Astrocyte of the hippocampus (primary cell): ENCODE measurements at regions not wholly inside any gene's neighbourhood (a gene's known extent, or its start where the extent isn't known, plus 50 kb on each side); places are given as distances from the start of the nearest gene placed in this dataset.
"Not testable (repeated sequence)": the region's sequence is repeated elsewhere in the genome, so short reads cannot be mapped to it uniquely, and the experiment has no call there.

ENCODE experiments used
- DNase-seq: peaks from one replicate; pipeline ENCODE4 v3.0.0; 2011; ENCODE audit warnings: low read depth, low spot score

- DNase-seq: no peak
Observed at GRCh38 chr11:89545691-89546090, 54.5 kb upstream of the NOX4 start.

GRCh38 chr11:89555781-89556180 is 64.6 kb upstream of the NOX4 start:
- DNase-seq: not testable (repeated sequence)

- not testable (repeated sequence) for DNase-seq
Observed at GRCh38 chr11:89556731-89557707, 65.8 kb upstream of the NOX4 start.

DNA sequence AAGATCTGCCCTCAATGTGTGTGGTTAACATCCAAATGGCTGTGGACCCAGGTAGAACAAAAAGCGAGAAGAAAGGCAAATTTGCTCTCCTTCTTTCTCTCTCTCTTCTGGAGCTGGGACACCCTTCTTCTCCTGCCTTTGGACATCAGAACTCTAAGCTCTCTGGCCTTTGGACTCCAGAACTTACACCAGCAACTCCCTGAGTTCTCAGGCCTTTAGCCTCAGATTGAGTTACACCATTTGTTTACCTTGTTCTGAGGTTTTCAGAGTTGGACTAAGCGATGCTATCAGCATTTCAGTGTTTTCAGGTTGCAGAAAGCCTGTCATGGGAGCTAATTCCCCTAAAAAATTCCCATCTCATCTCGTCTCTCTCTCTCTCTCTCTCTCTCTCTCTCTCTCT is 69.4 kb upstream of the NOX4 start:
- DNase-seq: not testable (repeated sequence)

DNA sequence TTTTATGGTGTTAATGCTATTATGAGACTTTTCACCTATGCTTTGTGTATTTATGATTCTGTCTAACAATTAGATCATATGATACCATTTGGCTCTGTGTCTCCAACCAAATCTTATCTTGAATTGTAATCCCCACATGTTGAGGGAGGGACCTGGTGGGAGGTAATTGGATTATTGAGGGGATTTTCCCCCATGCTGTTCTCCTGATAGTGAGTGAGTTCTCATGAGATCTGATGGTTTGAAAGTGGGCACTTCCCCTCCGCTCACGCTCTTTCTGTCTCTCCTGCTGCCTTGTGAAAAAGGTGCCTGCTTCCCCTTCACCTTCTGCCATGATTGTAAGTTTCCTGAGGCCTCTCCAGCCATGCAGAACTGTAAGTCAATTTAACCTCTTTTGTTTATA is 71.6 kb upstream of the NOX4 start:
- DNase-seq: not testable (repeated sequence)

DNA sequence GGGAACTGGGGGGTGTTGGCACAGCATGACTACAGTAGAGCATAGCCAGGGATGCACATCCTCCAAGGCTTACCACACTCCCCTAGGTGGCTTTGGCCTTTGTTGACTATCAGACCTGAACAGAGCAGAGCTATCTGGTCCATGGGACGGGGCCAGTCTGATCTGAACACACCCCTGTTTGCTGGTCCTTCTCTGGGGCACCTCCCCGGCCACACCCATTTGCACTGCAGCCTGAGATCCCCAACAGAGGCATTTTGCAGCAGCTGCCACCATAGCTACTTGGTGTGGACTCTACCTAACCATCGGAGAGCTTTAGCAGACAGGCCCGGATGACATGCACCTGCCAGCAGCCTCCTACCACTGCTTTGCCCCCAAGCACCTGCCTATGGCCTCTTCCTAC is 75.8 kb upstream of the NOX4 start:
- DNase-seq: no peak

- DNase-seq: not testable (repeated sequence)
Observed at GRCh38 chr11:89569387-89569786, 78.2 kb upstream of the NOX4 start.

- not testable (repeated sequence) for DNase-seq
Observed at GRCh38 chr11:89571706-89572105, 80.5 kb upstream of the NOX4 start.

DNA sequence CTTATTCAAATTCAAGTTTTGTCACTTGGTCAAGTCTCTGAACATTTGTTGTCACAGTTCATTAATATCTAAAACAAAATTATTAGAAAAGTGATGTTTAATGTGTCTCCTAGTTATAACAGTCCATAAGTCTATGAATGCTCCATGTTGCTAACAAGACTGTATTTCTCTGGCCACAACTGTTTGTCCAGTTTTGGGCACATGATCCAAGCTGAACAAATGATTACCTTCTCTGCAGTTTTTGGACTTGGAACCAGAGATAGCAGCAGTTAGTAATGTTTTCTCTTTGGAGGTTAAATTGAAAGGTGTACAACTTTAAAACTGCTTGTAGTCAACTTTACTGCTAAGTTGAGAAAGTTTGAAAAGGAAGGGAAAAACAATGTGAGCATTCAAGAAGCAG is 84.7 kb upstream of the NOX4 start:
- not testable (repeated sequence) for DNase-seq

- DNase-seq: not testable (repeated sequence)
Observed at GRCh38 chr11:89577428-89577827, 86.3 kb upstream of the NOX4 start.

- no peak for DNase-seq
Observed at GRCh38 chr11:89583580-89583979, 92.4 kb upstream of the NOX4 start.

DNA sequence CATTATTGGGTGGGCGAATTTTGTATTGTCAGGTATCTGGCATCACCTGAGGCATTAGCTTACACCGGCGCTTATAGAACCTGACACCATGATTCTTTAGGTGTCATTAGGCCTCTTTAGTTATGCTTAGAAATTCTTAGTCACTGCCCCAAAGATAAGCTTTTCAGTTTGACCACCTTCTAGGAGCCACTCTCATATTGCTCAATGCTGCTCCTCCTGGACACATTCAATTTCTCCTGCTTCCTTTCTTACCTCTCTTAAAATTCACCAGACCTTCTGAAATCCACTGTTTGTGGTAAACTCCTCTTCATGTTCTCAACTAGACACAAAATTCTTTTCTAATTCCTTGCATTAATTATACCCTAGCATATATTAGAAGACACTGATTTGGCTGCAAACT is 93.9 kb upstream of the NOX4 start:
- not testable (repeated sequence) for DNase-seq

DNA sequence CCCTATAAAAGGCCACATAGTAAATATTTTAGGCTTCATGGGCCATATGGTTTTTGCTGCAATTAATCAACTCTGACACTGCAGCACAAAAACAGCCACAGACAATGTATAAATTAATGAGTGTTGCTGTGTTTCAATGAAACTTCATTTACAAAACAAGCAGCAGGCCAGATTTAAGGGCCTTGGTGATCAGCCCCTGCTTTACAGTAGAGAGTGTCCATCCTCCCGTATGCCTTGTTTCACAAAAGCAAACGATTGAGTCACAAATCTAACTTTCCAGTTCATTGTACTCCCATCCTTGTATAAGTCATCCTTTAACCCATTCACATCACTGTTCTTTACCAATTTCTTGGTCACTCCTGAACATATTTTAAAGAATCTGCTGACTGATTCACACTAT is 94.3 kb upstream of the NOX4 start:
- DNase-seq: not testable (repeated sequence)

DNA sequence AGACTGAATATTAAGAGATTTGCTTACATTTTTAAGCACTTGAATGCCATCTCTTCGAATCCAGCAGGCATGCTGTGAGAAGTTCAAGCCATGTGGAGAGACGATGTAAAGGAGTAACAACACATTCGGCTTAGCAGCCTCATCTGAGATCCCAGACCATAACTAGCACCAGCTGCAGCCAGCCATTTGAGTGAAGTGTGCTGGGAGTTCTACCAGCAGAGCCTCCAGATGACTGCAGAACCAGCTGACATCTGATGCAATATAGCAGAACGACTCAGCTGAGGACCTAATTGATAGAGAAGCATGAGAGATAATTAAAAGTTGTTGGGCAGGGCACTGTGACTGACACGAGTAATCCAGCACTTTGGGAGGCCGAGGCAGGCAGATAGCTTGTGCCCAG is 98.2 kb upstream of the NOX4 start:
- not testable (repeated sequence) for DNase-seq

- DNase-seq: peak; percentile 39
Observed at GRCh38 chr11:89590008-89590632, 98.9 kb upstream of the NOX4 start.

DNA sequence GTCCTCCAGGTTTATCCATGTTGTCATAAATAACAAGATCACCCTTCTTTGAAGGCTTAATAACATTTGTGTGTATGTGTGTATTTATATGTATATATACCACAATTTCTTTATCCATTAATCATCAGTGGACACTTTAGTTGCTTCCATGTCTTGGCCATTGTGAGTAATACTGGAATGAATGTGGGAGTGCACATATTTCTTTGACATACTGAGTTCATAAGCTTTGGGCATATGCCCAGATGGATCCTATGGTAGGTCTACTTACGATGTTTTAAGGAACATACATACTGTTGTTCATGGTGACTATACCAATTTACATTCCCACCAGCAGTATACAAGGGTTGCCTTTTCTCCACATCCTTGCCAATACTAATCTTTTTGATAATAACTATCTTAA is 108.8 kb upstream of the TRIM77 start:
- not testable (repeated sequence) for DNase-seq

- DNase-seq: no peak
Observed at GRCh38 chr11:89604281-89604680, 105.8 kb upstream of the TRIM77 start.

GRCh38 chr11:89606845-89607244 is 103.3 kb upstream of the TRIM77 start:
- not testable (repeated sequence) for DNase-seq

GRCh38 chr11:89607497-89607896 is 102.6 kb upstream of the TRIM77 start:
- not testable (repeated sequence) for DNase-seq

DNA sequence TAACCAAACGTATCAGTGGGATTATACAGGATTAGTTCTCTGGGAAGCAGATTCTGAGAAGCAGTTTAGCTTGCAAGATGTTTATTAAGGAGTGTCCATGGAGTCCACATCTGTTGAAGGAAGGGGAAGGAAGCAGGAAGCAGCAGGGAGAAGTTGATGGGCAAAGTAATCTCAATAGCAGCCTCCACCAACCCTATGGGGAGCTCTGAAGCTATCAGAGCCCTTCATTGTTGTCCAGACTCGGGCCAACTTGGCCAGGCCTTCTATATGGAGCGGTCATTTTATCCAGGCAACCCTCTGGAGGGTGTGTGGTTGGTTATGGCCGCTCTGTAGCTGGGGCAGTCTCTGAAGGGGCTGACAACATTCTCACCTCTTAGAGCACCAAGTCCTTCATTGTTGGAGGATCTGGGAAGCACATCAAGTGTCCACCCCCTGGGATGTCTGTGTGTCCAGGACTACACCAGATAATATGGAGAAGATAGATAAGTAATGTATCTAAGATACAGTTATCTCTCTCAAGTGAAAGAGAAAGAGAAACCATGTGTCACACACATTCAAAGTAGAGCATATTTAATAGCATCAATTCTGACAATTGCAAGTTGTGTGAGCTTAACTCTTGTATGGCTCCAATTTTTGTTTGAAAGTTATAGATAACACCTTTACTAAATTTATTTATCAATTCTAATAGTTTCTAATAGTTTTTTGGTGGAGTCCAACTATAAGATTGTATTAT is 101.7 kb upstream of the TRIM77 start:
- DNase-seq: no peak

DNA sequence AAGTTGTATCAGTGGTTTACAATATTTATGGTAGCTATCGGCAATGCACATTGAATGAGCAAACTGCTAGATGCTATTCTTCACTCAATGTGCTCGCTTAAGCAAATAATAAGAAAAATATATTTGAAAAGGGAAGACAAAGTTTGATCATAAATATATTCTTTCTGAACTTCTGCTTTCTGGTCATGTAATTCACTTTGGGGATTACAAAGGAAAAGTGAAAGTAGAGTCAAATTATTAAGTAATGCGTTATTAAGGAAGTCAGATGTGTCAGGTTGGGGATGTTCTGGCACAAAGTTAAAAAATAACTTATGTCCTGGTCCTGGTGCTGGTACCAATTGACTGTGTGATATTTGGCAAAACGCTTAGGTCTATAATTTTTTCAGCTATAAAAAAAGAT is 98.0 kb upstream of the TRIM77 start:
- DNase-seq: no peak

- no peak for DNase-seq
Observed at GRCh38 chr11:89613911-89614310, 96.2 kb upstream of the TRIM77 start.
